HEK293 (cell line): ENCODE measurements at regions not wholly inside any gene's neighbourhood (a gene's known extent, or its start where the extent isn't known, plus 50 kb on each side); places are given as distances from the start of the nearest gene placed in this dataset.

Source experiments
- MEIS1 ChIP-seq: sonication (generic); formaldehyde crosslinking; IDR thresholded peaks from 2 replicates; pipeline ENCODE4 v1.8.1; 2022; ENCODE audit warnings: missing genetic modification reagents, mild to moderate bottlenecking, borderline replicate concordance
- MYNN ChIP-seq: fragments of 450-650 bp; formaldehyde crosslinking; IDR thresholded peaks from 2 replicates; pipeline ENCODE4 v1.5.1; 2016; ENCODE audit warnings: missing biosample characterization, missing genetic modification characterization, borderline replicate concordance
- ZNF211 ChIP-seq: fragments of 450-650 bp; formaldehyde crosslinking; IDR thresholded peaks from 2 replicates; pipeline ENCODE4 v1.5.1; 2016; ENCODE audit warnings: low read depth, missing biosample characterization, missing genetic modification characterization
- ZNF274 ChIP-seq, 2 experiments: fragments of 200-500 bp in 1 of 2; fragments of 450-650 bp in 1 of 2; sonication (Bioruptor generic) in 1 of 2; formaldehyde crosslinking in 1 of 2; IDR thresholded peaks; 2 replicates each; pipeline versions ENCODE4 v1.5.1 to v1.6.1; 2014 to 2016; ENCODE audit warnings: borderline replicate concordance in 1 of 2, inconsistent platforms in 1 of 2, low read length in 1 of 2, missing biosample characterization in 1 of 2, missing genetic modification characterization in 1 of 2
- TF ChIP-seq, protein P1 (sequence below): fragments of 450-650 bp; formaldehyde crosslinking; IDR thresholded peaks from 2 replicates; pipeline ENCODE4 v1.5.1; 2016; ENCODE audit warnings: missing biosample characterization, missing genetic modification characterization
- TF ChIP-seq, protein P2 (sequence below): fragments of 450-650 bp; formaldehyde crosslinking; IDR thresholded peaks from 2 replicates; pipeline ENCODE4 v1.5.1; 2016; ENCODE audit warnings: missing biosample characterization, missing genetic modification characterization
- TF ChIP-seq, protein P3 (sequence below): fragments of 450-650 bp; IDR thresholded peaks from 2 replicates; pipeline ENCODE4 v1.5.1; 2018; ENCODE audit warnings: missing biosample characterization, missing genetic modification characterization

DNA sequence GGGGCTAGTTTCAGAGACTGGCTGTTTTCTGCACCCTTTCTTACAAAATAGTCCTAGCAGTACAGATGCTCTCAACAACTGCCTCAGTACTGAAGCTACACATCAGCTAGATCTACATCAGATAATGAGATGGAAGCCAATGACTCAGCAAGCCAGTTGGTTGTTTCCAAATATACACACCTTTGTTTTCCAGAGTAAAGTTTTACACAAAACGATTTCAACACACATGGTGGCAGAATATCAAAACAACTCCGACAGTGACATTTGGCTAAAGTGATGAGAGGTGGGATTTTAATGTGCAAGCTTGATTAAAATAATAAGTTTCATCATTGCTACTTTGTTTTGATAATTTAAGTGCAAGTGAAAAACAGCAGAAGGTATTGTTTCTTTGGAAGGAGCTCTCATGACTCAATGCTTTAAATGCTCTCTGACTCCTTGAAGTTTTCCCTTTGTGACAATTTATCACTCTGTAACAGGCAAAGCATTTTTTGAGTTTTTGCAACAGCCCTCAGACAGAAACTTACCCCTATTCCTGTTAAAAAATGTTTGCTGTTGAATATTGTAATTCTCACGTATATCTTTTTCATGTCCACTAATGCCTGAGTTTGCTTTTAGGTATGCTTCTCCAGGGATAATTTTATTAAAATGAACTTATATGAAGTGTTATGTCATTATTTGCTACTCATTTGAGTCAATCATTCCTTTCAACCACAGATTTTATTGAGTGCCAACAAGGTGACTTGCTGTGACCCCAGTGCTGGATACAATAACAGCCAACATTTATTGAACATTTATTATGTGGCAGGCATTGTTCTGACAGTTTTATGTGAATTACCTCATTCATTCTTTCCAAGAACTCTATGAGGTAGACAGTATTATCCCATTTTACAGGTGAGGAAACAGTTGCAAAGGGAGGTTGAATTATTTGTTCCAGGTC lies 882.0 kb downstream of the TFAP2A start:
- TF ChIP-seq ZNF274 (IDR thresholded peaks at IDR 0.05; ENCODE audit: low read length) (no peak), ZNF274 (tag by site-specific recombination; IDR thresholded peaks at IDR 0.05; ENCODE audit: borderline replicate concordance) (no peak), MEIS1 (CRISPR knock-in tag) (no peak), MYNN (tag by site-specific recombination) (no peak), ZNF211 (tag by site-specific recombination) (no peak)
- TF ChIP-seq, protein P1, sequence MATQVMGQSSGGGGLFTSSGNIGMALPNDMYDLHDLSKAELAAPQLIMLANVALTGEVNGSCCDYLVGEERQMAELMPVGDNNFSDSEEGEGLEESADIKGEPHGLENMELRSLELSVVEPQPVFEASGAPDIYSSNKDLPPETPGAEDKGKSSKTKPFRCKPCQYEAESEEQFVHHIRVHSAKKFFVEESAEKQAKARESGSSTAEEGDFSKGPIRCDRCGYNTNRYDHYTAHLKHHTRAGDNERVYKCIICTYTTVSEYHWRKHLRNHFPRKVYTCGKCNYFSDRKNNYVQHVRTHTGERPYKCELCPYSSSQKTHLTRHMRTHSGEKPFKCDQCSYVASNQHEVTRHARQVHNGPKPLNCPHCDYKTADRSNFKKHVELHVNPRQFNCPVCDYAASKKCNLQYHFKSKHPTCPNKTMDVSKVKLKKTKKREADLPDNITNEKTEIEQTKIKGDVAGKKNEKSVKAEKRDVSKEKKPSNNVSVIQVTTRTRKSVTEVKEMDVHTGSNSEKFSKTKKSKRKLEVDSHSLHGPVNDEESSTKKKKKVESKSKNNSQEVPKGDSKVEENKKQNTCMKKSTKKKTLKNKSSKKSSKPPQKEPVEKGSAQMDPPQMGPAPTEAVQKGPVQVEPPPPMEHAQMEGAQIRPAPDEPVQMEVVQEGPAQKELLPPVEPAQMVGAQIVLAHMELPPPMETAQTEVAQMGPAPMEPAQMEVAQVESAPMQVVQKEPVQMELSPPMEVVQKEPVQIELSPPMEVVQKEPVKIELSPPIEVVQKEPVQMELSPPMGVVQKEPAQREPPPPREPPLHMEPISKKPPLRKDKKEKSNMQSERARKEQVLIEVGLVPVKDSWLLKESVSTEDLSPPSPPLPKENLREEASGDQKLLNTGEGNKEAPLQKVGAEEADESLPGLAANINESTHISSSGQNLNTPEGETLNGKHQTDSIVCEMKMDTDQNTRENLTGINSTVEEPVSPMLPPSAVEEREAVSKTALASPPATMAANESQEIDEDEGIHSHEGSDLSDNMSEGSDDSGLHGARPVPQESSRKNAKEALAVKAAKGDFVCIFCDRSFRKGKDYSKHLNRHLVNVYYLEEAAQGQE (tag by site-specific recombination): no peak
- TF ChIP-seq, protein P2, sequence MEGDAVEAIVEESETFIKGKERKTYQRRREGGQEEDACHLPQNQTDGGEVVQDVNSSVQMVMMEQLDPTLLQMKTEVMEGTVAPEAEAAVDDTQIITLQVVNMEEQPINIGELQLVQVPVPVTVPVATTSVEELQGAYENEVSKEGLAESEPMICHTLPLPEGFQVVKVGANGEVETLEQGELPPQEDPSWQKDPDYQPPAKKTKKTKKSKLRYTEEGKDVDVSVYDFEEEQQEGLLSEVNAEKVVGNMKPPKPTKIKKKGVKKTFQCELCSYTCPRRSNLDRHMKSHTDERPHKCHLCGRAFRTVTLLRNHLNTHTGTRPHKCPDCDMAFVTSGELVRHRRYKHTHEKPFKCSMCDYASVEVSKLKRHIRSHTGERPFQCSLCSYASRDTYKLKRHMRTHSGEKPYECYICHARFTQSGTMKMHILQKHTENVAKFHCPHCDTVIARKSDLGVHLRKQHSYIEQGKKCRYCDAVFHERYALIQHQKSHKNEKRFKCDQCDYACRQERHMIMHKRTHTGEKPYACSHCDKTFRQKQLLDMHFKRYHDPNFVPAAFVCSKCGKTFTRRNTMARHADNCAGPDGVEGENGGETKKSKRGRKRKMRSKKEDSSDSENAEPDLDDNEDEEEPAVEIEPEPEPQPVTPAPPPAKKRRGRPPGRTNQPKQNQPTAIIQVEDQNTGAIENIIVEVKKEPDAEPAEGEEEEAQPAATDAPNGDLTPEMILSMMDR (tag by site-specific recombination): no peak
- TF ChIP-seq, protein P3, sequence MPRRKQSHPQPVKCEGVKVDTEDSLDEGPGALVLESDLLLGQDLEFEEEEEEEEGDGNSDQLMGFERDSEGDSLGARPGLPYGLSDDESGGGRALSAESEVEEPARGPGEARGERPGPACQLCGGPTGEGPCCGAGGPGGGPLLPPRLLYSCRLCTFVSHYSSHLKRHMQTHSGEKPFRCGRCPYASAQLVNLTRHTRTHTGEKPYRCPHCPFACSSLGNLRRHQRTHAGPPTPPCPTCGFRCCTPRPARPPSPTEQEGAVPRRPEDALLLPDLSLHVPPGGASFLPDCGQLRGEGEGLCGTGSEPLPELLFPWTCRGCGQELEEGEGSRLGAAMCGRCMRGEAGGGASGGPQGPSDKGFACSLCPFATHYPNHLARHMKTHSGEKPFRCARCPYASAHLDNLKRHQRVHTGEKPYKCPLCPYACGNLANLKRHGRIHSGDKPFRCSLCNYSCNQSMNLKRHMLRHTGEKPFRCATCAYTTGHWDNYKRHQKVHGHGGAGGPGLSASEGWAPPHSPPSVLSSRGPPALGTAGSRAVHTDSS (tag by site-specific recombination): no peak
